Right ventricle myocardium inferior (tissue), 1 donor: ENCODE measurements at regions not wholly inside any gene's neighbourhood (a gene's known extent, or its start where the extent isn't known, plus 50 kb on each side); places are given as distances from the start of the nearest gene placed in this dataset.
"Not testable (repeated sequence)": the region's sequence is repeated elsewhere in the genome, so short reads cannot be mapped to it uniquely, and the experiment has no call there.

Experiments used
- ATAC-seq: fragments of 200-7000 bp; cut with Tn5 transposase; one replicate; pipeline ENCODE4 v1.9.1; 2020; ENCODE audit warnings: mild to moderate bottlenecking, moderate library complexity
- DNase-seq: peaks from one replicate; pipeline ENCODE4 v3.0.0; 2021; ENCODE audit errors: missing footprints
- intact Hi-C: fragments of 100-400 bp; cut with DNase I; formaldehyde crosslinking; loops from one replicate; pipeline ENCODE4 v1.11.0; 2022
- donor health status: DM: no; HTN: yes; CAD: no; lungs with severe emphysema.

DNA sequence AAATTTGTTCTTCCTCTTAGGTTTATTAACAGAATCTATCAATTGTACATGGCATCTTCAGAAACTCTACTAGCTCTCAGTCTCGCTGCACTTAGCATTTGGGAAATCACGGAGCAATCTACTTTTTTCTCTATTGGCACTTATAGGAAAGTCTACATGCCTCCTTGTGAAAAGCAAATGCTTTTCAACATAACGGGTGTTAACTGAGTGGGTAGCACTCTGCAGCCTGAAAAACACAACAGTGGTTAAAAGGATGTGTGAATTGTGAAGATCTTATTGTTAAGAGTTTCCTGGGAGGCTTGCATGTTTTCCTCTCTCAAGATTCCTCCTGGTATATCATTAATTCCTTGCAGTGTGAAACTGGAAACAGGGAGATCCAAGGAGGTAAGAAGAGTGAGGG, 204.2 kb upstream of the SESN3 start:
- no peak for ATAC-seq
- intact Hi-C loops = no loop called here

DNA sequence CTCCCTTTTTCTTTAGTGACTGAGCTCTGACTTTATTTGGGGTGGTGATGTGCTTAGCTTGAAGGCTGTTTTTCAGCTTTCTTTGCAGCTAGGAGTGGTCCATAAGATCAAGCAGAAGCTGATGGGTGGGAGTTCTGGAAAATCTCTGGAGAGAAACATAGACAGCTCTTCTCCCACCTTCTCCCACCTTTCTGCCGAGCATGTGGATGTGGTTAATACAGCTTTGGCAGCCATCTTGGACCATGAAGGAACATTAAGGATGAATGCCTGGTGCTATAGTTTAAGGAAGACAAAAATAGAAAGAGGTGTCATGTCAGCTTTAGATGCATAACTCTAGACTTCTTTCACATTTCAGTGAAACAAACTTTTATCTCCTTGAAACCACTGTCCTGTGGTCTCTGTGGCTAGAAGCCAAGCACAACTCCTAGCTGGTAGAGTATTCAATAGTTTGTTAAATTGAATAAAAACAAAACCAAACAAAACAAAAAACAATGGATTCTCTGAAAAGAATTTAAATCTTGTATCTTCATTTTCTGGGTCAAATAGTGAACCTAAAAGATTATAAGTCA, 203.6 kb upstream of the SESN3 start:
- DNase-seq (no peak), ATAC-seq (no peak)
- intact Hi-C loops = no loop called here

More for the DNA sequence above, 204.2 kb upstream of the SESN3 start:
- DNase-seq = no peak

DNA sequence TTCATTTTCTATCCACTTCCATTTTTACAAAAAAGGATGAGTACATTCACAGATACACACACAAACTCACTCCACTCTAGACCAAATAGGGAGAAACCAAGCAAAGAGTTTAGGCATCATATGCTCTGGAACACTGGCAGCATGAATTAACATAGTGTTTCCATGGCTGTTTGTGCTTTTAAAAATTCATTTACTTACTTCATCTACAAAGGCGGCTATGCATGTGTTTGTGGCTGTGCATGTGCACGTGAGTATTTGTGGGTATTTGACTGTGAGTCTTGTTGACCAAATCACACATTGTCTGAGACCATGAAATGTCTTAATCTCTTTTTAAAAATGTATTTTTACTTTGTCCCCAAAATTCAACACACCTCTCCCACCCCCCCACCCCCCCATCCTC, 203.0 kb upstream of the SESN3 start:
- no peak for ATAC-seq
- intact Hi-C loops = no loop called here
- no peak for DNase-seq

DNA sequence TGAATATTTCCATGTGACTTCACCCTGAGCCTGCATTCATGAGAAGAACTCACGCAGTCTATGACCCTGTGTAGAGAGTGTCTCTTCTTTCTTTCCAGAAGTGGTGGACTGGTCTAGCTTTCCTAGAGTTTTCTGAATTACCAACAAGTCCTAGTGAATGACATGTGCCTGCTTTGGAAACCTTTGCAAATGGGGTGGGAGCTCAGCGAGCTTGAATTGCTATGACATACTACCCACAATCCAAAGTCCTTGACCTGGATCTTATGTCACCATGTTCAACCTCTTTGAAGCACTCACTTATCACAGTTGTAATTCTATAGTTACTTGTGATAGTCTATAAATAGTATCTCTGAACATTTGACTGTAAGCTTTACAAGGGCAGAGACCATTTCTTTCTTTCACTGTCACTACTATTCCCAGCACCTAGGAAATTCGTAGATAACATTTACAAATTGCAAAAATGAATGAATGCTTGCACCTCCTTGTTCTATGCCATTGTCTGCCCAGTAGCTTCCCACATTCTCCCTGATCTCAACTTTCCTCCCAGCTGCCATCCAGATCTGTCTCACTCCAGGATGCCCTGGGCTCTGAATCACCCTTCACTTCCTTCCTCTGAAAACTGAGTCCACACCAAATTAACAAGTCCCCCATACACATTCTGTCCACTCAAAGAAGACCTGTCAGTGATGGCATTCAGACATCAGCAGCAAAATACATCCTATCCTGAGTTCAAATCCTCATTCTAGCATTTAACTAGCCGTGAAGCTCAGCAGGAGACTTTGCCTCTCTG, 201.9 kb upstream of the SESN3 start:
- DNase-seq = no peak
- no peak for ATAC-seq
- intact Hi-C loops = no loop called here

DNA sequence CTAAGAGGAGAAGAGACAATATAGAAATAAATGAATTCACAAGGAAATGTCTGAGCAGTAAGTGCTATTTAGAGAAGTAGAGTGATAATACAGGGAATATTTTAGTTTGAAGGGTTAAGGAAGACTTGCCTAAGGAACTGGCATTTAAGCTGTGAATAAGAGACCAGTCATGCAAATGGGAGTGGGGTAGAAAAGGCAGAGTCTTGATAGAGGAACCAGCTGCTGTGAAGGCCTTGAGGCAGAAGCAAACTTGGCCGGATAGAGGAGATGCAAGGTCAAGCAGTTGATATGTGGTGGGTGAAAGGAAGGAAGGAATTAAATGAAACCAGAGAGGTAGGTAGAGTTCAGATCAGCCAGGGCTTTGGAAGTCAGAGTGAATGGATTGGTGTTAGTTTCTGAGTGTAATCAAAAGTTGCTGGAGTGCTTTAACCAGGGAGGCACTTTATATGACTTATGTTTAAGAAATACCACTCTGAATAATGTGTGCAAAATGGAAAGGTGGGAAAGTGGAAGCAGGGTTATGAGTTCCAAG, 198.4 kb upstream of the SESN3 start:
- intact Hi-C loops = no loop called here
- DNase-seq = no peak

DNA sequence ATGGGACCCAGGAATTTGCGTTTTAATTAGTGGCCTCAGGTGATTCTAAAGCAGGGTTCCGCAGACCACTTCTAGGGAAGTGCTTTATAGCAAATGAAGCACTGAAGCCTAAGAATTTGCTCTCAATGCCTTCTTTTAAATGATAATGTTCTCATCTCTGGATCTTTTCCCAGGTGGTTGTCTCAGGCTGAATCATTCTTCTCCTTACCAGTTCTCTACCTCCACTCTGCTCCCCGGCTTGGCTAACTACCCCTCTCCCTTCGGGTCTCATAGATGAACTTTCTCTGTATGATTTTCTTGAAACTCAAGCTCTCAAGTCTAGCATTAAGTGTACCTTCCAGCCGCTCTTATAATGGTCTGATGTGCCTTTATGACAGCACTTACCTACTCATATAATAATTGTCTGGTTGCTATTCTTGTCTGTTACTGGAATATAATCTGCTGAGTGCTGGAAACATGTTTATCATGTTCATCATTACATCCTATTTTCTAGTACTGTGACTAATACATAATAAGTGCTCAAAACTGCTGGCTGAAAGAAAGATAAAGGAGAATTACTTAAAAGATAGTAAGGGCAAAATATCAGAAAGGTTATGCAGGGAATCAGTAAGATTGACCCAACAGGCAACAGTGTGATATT, 195.9 kb upstream of the SESN3 start:
- no peak for DNase-seq
- intact Hi-C loops = no loop called here
- no peak for ATAC-seq

More for the DNA sequence above, 198.4 kb upstream of the SESN3 start:
- no peak for ATAC-seq

DNA sequence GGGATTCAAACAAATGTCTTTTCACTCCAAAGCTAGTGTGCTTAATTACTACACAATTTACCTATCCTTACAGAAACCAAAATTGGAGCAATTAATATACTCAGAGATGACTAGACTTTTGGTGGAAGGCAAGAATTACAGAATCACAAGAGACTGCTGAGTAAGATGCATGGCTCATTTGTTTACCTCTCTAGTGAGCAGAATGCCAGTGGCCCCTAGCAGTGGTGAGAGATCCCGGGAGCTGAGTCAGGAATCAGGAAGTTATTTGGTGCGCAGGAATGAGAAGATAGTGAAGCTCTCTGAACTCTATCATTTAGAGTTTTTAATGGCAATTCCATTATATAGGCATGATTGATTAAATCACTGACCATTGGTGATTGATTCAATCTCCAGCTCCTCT, 188.9 kb upstream of the SESN3 start:
- ATAC-seq (no peak), DNase-seq (no peak)
- intact Hi-C loops = no loop called here

DNA sequence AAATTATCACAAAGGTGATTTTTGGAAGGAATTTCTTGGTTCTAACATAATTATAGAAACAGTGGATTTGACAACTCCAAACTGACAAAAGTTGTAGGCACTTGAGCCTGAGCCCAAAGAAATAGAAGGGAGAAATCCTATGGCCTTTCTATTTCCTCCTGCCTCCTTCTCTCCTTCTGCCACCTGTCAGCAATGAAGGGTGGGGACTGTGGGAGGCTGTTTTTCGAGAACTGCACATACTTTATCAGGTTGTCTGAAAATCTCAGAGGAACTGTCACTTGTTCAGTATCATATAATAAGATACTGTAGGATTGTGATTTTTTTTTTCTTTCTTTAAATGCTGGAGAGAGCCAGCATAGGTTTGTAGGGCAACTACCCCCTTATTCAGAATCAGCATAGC, 187.9 kb upstream of the SESN3 start:
- no peak for DNase-seq
- intact Hi-C loops = no loop called here

DNA sequence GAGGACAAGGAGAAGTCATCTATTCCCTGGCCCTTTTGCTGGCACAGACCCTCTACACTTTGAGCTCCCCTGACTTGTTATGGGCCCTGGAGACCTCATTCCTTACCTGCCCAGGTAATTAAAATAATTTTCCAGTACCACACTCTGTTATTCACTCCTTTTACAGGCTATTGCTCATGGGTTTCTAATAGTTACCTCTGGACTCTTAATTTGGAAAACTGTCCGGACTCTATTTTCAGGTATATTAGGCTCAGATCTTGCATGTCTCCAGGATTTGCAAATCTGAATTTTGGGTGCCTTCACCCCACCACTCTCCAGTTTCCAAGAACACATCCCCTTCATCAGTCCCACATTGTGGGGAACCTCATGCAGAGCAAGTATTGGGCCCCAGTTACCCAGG, 186.8 kb upstream of the SESN3 start:
- ATAC-seq (no peak), DNase-seq (no peak)
- intact Hi-C loops = no loop called here

More for the DNA sequence above, 187.9 kb upstream of the SESN3 start:
- no peak for ATAC-seq

DNA sequence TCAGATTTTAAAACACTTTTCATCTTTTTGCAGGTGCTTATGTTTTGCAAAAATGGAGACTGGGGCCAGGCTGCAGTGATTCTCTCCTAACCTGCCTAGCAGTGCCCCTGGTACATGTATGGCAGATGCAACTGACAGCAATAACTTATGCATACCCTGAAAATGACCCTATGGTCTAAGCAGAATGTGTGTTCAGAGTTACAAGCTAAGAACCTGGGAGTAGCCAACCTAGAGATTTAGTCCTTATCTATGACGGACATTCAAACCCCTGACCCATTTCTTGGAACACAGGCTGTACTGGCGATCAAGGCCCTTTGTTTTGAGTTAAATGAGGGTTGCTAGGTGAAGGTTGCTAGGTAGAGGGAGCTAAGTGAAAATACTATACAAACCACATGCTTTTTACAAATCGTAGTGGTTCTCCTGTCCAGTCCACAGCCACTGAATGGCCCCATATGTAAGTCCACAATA, 184.9 kb upstream of the SESN3 start:
- intact Hi-C loops = no loop called here
- DNase-seq = no peak
- ATAC-seq = no peak

DNA sequence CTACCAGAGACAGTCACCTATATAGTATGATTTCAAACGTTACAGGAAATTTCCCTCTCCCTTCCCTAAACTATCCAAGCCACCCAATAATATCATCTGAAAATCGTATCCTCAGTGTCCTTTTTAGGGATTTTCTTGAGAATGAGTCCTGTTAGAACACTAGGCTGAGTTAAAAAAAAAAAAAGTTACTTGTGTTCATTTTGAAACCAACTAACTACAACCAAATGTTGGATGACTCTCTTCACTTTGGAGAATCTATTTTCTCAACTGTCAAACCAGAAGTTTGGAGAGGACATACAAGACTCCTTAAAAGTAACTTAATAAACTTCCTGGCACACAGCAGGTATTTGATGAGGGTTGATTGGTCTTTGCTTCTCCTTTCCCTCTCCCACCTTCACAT, 183.2 kb upstream of the SESN3 start:
- ATAC-seq (no peak), DNase-seq (no peak)
- intact Hi-C loops = no loop called here

DNA sequence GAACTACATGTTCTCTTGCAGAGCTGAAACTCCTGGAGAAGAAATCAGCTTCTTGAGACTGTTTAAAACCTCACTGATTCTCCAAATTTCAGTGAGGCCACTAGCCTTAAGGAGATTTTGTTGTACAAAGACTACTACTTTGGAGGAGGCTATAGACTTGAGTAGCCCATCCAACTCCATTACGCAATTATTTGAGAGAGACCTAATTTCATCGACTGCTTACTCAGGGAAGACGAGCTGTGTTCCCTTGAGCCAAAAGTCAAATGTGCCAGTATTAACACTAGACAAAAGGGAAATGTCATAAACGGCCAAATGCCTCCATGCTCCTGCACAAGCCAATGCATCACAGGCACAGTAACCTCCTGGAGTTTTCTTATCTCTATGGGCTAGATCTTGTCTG, 182.8 kb upstream of the SESN3 start:
- no peak for DNase-seq

DNA sequence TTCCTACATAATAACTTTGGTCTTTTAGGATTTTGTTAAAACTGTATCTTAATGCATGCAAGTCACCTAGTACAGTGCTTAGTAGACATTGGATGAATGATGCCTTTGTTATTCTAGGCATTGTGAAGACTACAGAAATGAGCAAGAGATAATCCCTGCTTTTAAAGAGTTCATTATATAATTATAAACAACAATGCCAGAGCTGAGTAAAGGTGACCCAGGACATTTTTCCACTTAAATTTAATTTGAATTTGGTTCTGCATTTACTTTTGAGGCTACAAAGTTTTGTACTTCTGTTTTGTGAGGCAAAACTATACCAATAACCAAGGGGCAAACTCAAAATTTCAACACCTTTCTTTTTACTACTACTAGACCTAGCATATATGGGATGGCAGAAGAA, 182.0 kb upstream of the SESN3 start:
- intact Hi-C loops = no loop called here
- ATAC-seq = no peak
- no peak for DNase-seq

More for the DNA sequence above, 182.8 kb upstream of the SESN3 start:
- intact Hi-C loops = no loop called here
- ATAC-seq = peak; percentile 69

DNA sequence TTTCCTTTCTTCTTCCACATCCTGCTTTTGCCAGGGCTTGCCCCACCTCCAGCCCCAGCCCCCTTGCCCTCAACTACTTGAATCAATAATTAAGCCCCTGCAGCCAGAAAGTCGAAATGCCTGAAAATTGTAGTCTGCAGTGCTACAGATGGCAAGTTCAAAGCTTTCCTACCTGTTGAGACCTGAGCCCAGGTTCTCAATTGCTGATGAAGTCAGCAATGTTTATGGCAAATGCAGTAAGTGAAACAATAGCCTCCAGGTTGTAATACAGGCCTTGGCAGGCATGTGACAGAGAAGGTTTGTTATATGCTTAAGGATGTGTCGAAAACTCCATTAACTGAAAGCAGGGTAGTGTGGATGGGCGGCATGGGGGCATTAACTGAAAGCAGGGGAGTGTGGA, 181.1 kb upstream of the SESN3 start:
- ATAC-seq (no peak), DNase-seq (no peak)
- intact Hi-C loops = no loop called here

DNA sequence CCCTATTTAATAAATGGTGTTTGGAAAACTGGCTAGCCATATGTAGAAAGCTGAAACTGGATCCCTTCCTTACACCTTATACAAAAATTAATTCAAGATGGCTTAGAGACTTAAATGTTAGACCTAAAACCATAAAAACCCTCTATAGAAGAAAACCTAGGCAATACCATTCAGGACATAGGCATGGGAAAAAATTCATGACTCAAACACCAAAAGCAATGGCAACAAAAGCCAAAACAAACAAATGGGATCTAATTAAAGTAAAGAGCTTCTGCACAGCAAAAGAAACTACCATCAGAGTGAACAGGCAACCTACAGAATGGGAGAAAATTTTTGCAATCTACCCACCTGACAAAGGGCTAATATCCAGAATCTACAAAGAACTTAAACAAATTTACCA, 179.7 kb upstream of the SESN3 start:
- DNase-seq, ATAC-seq, intact Hi-C loops: not testable (repeated sequence)

DNA sequence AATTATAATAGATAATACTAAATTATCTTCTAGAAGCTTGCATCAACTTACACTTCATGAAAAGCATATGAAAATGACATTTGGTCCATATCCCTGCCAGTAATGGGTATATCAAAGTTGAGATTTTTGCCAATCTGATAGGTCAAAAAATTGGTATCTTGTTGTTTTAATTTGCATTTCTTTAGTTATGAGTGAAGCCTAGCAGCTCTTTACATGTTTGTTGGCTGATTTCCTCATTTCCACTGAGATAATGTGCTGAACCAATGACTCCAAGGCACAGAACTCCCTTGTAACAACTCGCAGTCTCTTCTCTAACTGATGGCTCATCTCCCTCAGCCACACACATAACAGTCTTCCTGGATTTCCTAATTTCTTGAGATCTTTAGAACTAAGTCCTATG, 175.3 kb upstream of the SESN3 start:
- intact Hi-C loops = no loop called here
- no peak for ATAC-seq

DNA sequence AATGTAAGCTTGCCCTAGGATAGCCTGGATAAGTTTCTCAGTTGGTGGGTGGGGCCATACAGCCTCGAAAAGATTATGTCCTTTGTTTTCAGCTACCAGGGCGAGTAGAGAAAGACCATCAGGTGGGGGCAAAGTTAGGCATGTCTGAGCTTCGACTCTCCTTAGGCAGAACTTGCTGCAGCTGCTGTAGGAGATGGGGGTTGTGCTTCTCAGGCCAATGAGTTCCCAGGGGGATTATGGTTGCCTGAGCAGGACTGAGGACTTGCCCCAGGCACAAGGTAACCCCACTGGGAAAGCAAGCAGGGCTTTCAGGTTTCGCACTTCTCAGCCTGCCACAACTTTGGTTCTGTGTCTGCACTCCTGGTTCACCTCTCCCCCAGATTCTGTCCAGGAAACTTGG, 173.4 kb upstream of the SESN3 start:
- intact Hi-C loops = no loop called here
- no peak for ATAC-seq
- no peak for DNase-seq

More for the DNA sequence above, 175.3 kb upstream of the SESN3 start:
- DNase-seq = no peak

DNA sequence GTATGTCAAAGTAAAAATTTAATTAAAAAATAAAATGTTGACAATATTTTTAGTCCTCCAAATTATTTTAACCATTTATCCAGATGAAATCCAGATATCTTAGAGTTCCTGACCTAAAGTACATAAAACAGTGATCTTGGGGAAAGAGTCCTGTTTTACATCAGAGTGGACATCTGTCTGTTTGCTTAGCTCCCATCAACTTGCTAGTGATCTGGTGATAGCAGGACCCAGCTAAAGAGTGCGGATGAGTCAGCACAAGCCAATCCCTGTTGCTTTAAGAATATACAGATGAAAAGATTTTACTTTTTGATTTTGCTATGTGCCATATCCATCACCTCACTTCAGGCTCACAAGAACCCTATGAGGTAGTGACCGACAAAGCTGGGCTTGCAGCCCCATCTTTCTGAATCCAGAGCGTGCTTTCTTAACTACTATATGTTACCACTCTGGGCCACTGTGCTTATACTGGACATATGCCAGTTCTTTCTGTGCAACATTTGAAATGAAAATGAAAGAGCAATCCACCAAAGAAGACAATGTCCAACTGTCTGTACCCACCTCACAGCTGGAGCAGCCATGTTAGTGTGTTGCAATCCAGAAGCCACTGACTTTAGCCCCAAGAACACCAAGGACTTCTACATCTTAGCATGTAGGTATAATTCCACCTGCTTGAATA, 167.6 kb upstream of the SESN3 start:
- DNase-seq = no peak
- intact Hi-C loops = no loop called here

DNA sequence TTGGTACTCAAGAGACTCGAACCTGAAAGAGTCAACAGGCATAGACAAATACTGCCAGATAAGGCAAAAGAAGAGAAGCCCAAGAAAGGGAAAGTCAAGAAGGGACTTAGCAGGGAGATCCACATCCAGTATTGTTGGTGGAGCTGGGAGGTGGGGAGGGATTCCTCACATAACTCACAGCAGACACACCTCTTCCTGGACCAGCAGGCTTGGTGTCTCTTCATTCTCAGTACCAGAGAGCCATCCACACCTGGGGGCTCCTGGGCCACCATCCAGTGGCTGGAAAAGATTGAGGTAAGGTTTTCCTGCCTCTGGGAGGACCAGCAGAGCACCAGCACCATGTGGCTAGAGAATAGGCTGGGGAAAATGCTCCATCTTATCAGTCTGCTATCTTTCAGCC, 161.6 kb upstream of the SESN3 start:
- DNase-seq = no peak
- no peak for ATAC-seq
- intact Hi-C loops = no loop called here

More for the DNA sequence above, 167.6 kb upstream of the SESN3 start:
- no peak for ATAC-seq
